Liver (tissue), 3 donors: ENCODE measurements at regions not wholly inside any gene's neighbourhood (a gene's known extent, or its start where the extent isn't known, plus 50 kb on each side); places are given as distances from the start of the nearest gene placed in this dataset.

Experiments used
- CTCF ChIP-seq: fragments of 150-350 bp; IDR thresholded peaks from 2 replicates; pipeline ENCODE4 v1.5.1; 2017; ENCODE audit warnings: improper control_type of control experiment, low read depth, low read length; ENCODE audit not compliant: missing input control
- MAX ChIP-seq: IDR thresholded peaks from 2 replicates; pipeline ENCODE4 v1.6.1; 2016; ENCODE audit warnings: antibody characterized with exemption
- RXRA ChIP-seq, 2 donors: IDR thresholded peaks; 2 replicates each; pipeline ENCODE4 v1.6.1; 2017 to 2018; ENCODE audit warnings: antibody characterized with exemption in 2 of 2, mild to moderate bottlenecking in 1 of 2
- YY1 ChIP-seq: IDR thresholded peaks from 2 replicates; pipeline ENCODE4 v1.6.1; 2016; ENCODE audit warnings: antibody characterized with exemption, mild to moderate bottlenecking
- donor health status: healthy.
- donor health status: healthy.

- no peak for TF ChIP-seq MAX
- TF ChIP-seq CTCF: no peak
- no peak for TF ChIP-seq RXRA (IDR thresholded peaks at IDR 0.05)
- TF ChIP-seq YY1: no peak
These were observed 615.7 kb upstream of the MEF2C start for GRCh38 chr5:89498699-89499098.
